ENCODE measurements at regions not wholly inside any gene's neighbourhood (a gene's known extent, or its start where the extent isn't known, plus 50 kb on each side); places are given as distances from the start of the nearest gene placed in this dataset.
"Not testable (repeated sequence)": the region's sequence is repeated elsewhere in the genome, so short reads cannot be mapped to it uniquely, and the experiment has no call there.

DNA sequence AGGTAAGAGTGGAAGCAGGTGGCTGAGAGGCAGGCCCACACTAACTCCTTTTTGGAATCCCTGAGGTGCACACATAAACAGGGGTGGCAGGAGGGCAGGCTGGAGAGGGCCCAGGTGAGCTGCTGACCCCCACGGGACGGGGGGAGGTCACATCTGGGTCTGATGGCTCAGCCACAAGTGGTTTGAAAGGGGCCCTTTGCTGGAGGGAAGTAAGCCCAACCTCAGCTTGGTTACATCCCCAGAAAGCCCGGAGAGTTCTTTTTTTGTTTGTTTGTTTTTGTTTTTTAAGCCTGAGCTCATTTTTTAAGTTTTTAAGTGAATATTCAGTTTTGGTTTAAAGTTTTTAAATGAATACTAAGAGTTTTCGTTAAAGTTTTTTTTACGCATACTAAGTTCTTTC, 72.8 kb upstream of the CUX1 start:
- DNase-seq: no peak

- DNase-seq: no peak
Observed at GRCh38 chr7:101746314-101746713, 71.1 kb upstream of the CUX1 start.

GRCh38 chr7:101747053-101747878, 70.2 kb upstream of the CUX1 start:
- no peak for DNase-seq

DNA sequence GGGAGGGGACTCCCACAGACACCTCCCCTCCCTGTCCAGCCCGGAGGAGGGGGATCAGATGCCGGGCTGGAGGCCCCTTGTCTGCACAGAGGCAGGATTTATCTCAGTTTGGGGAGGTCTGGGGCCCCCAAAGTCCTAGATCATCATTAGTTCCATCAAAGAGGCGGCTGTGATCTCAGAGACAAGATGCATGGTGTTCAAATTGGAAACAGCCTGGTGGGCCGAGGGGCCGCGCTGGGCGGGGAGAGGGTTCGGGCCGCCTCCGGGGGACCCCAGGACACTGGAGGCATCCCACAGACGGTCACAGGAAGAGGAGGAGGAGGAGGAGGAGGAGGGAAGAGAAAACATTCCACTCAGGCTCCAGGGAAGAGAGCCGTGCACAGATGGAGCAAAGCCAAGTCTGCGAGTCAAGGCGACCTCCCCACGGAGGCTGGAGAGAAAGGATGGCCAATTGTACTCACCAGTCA, 69.5 kb upstream of the CUX1 start:
- no peak for DNase-seq

DNA sequence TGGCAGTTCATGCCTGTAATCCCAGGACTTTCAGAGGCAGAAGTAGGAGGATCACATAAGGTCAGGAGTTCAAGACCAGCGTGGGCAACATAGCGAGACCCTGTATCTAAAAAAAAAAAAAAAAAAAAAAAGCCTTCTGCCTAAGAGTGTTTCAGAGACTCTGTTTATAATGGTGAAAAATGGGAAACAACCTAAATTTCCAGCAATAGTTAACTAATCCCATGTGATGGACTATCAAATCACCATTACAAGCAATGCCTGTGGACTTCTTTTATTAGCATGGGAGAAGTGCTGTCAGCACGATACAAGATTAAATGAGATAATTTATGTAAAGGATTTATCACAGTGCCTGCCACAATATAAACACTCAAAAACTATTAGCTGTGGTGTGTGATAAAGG, 67.5 kb upstream of the CUX1 start:
- no peak for DNase-seq

GRCh38 chr7:101753316-101753715, 64.1 kb upstream of the CUX1 start:
- no peak for DNase-seq

DNA sequence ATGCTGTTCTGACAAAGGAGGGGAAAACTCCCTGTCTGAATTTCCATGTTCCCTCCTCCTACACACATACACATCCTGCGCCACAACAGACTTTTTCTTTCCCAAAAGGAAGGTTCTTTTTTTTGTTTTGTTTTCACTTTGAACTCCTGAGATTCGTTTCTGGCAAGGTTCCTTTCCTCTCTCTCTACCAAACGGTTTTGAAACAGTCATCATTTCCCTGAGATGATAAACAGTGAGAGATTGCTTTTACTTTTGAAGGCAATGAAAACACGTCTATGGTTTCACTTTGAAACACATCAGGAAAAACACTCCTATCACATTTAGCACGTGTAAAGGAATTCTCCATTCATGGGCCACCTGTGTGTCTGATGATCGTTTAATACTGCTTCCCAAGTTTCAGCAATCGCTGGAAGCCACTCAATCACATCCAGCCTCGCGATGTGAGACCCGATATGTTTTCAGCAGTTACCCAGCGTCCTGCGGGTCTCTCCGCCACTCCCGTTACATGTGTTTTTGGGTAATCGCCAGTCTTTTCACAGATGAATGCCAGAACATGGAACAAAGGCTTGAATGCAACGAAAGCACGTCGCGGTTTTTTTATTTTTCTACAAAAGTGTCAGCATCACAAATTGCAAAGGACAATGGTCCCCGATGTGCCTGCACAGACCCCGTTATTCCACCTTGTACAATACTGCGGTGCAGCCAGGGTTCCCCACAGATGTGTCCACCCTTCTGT, 62.8 kb upstream of the CUX1 start:
- DNase-seq: peak in 1 of 5 donors; percentile 49

DNA sequence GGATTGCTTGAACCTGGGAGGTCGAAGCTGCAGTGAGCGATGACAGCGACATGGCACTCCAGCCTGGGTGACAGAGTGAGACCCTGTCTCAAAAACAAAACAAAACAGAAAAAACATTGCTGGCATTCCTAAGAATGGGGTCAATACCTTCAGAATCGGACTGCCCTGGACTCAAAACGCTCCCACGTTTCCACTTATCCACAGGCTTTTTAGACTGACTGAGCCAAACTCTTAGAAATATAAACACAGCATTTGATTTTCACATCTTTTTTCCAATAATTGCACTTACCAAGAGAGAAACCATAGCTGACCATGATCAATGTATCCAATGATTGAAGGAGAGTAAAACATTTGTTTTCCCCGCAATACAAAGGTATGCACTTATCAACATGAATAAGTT, 59.5 kb upstream of the CUX1 start:
- no peak for DNase-seq

- not testable (repeated sequence) for DNase-seq
Observed at GRCh38 chr7:101758519-101758918, 58.9 kb upstream of the CUX1 start.

- no peak for DNase-seq
Observed at GRCh38 chr7:101764221-101764620, 53.2 kb upstream of the CUX1 start.

GRCh38 chr7:101767544-101767943, 49.9 kb upstream of the CUX1 start:
- DNase-seq: no peak

Measured in T-helper 1 cell (primary cell).